ENCODE measurements at regions not wholly inside any gene's neighbourhood (a gene's known extent, or its start where the extent isn't known, plus 50 kb on each side); places are given as distances from the start of the nearest gene placed in this dataset.
A peak's percentile ranks its signal among the peaks of the same experiment; 100 is the strongest.

- no peak for DNase-seq (ENCODE audit: low spot score)
These were observed 135.1 kb upstream of the FRY start for GRCh38 chr13:31896427-31896826.

GRCh38 chr13:31898378-31899071 lies 133.0 kb upstream of the FRY start:
- DNase-seq (ENCODE audit: low spot score), result no peak

- DNase-seq (ENCODE audit: low spot score), result no peak
These were observed 129.6 kb upstream of the FRY start for GRCh38 chr13:31901985-31902384.

DNA sequence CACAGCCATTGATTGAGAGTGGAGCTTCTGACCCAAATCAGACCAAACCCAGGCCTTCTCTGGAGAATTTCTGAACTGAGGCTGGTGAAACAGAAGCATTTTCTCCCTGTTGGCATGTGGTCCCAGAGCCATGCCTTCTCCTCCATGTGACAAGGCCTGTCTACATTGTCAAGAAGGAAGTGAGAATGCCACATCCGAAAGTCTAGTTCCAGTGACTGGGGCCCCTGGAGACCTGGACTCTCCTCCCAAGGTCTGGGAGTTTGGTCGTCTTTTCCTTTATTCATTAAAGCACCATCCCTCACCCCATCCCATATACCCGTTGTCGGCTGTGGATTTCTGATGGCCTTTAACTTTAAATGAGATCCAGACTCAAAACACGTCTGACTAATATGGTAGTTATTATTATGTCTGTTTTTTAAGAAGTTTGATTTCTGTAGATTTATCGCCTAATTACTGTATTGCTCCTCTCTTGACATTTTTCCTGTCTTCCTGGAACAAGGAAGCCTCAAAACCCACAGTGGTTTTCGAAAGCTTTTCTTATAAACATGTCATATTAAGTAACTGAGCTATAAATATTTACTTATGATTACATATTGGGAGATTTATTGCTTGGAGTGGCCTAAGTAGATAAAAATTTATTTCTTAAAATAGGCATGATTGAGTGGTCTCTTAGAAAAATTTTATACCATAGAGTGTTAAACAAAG lies 128.3 kb upstream of the FRY start:
- DNase-seq (ENCODE audit: low spot score), result no peak

- DNase-seq (ENCODE audit: low spot score), result no peak
These were observed 126.4 kb upstream of the FRY start for GRCh38 chr13:31904941-31905824.

- no peak for DNase-seq (ENCODE audit: low spot score)
These were observed 125.6 kb upstream of the FRY start for GRCh38 chr13:31905961-31906360.

- DNase-seq (ENCODE audit: low spot score), result no peak
These were observed 122.7 kb upstream of the FRY start for GRCh38 chr13:31908696-31909411.

DNA sequence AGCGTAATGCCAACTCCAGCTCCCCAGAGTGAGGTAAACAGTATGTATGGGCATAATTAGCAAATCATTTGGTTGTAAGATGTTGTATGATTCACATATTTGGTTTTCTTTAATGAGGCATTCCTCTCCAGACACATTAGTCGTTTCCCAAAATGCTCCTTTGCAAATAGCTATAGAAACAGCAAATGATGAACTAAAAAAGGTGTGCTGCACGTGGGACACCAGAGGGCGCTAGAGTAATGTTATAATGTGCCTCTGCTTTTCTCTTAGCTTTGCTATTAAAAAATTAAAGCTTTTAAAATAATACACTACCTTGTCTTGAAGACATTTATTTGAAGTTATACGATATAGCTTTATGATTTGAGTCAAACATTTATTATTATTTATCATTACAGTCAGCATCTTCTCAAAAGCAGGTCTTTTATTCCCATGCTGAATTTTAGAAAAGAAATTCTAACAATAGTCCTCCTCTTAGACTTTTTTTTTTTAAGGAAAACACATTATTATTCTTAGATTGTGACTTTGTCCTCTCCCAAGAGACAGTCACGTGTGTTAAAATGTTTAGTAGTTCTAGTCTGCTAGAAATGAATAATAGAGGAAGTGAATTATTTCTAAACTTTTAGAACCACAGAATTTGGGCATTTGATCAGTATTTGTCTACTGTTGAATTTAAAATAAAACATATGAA lies 121.6 kb upstream of the FRY start:
- peak; percentile 61 for DNase-seq (ENCODE audit: low spot score)

GRCh38 chr13:31910633-31911032 lies 120.9 kb upstream of the FRY start:
- no peak for DNase-seq (ENCODE audit: low spot score)

- DNase-seq (ENCODE audit: low spot score), result no peak
These were observed 118.8 kb upstream of the FRY start for GRCh38 chr13:31912647-31913401.

GRCh38 chr13:31913459-31913858 lies 118.1 kb upstream of the FRY start:
- no peak for DNase-seq (ENCODE audit: low spot score)

- DNase-seq (ENCODE audit: low spot score), result no peak
These were observed 116.7 kb upstream of the FRY start for GRCh38 chr13:31914843-31915242.

- no peak for DNase-seq (ENCODE audit: low spot score)
These were observed 112.9 kb upstream of the FRY start for GRCh38 chr13:31918707-31919106.

DNA sequence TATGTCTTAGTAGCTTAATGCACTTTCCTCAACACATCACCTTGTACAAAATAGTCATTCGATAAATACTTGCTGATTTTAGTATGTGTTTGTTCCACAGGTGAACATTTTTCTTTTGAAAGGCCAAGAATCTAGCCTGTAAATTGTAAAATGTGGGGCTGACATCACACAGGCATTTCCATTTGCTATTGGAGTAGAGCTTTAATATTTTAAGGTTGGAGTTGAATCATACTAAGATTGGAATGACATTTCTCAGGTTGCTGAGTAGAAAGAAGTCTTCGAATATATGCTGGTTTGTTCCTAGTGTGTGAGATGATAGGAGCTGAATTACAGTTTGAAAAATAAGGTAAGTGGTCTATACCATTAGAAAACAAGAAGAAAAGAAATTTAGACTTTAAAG lies 112.3 kb upstream of the FRY start:
- DNase-seq (ENCODE audit: low spot score), result no peak

DNA sequence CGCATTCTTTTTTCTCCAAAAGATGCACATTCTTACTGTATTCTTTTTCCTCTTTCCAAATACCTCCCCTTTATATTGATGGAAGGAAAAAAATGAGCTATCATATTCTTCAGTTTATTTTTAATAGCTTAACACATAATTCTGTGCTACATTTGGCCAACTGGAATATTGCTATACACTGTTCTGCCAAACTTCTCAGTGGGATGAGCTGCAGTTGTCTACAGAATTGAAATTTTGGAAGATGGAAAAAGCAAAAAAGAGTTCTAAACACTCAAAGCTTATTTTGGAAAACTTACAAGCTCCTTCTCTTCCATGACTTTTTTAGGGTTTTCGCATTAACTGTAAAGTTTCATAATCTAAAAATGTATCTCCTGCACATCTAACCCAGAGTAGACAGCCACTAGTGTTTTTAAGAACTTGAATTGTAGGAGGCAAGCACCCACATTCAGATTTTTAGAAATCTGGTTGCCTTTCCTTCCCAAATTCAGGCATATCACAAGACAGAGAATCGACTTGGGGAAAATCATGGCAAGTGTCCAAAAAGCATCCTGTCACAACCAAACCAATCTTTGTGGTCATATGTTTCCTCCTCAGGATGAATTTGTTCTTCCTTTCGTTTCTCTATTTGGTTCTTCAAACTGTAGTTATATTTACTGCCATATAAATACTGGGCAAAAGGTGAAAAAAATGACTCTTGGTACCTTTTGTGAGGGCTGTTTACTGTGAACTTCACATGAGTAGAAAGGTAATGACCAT lies 111.4 kb upstream of the FRY start:
- DNase-seq (ENCODE audit: low spot score), result no peak

DNA sequence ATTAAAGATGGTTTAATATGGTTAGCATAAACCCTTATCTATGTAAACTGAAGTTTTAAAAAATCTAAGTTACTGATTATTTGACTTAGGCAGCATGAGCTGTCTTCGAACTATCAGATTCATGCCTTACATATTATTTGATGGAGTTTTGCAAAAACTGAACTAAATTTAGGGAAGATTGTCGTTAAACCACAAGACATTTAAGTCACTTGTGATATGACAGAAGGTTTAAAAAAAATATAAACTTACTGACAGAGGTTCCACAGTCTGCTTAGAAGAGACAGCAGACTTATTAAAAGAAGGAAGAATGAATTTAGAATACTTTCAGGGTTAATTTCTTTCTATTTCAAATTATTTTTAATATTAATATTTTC lies 110.9 kb upstream of the FRY start:
- DNase-seq (ENCODE audit: low spot score), result no peak

DNA sequence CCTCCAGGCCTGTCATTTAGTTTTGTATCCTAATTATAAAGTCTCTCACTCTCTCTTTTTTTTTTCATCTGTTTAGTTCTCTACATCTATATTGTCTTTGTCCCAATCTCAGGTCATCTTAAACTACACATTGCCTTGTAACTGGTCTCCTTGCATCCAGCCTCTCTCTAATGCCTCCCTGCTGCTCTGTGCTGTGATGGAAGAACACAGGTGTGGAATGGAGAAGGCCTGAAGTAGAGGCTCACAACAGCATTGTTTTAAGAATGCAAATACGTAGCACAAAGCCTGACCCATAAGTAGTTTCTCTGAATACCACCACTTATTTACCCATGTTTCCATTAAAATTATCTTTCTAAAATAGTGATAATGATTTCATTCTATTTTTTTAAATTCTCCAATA lies 108.8 kb upstream of the FRY start:
- no peak for DNase-seq (ENCODE audit: low spot score)

DNA sequence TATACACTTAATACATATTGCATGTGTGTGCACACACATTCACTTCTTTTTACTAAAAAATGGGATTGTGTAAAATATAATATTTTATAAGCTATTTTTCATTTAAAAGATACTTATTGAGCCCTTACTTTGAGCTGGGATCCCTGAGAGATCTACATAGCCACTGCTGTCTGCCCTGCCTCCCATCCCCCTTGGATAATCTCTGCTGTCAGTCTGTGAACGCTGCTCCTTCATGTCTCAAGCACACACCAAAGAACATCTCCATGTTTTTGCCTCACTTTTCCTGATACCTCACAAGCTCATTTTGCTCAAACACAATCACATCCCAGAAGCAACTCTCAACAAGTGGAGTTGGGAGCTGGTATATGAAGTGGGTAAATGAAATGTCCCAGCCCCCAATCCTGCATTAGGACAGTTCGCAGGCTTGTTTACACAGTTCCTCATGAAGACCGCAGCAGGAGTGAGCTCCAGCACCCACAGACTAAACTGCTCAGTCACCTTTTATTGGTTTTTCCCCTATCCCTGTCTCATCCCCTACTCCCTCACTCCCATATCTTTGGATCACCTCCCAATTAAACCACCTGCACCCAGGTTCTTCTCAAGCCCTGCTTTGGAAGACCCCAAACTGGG lies 108.3 kb upstream of the FRY start:
- no peak for DNase-seq (ENCODE audit: low spot score)

- DNase-seq (ENCODE audit: low spot score), result no peak
These were observed 106.5 kb upstream of the FRY start for GRCh38 chr13:31925079-31925478.

- no peak for DNase-seq (ENCODE audit: low spot score)
These were observed 104.3 kb upstream of the FRY start for GRCh38 chr13:31927219-31927653.
